NCI-H128 (cell line): ENCODE measurements at regions not wholly inside any gene's neighbourhood (a gene's known extent, or its start where the extent isn't known, plus 50 kb on each side); places are given as distances from the start of the nearest gene placed in this dataset.

Source experiments
- DNase-seq: peaks from one replicate; lab custom pipeline; 2025; ENCODE audit not compliant: unreplicated experiment; lab: John Stamatoyannopoulos, UW

DNA sequence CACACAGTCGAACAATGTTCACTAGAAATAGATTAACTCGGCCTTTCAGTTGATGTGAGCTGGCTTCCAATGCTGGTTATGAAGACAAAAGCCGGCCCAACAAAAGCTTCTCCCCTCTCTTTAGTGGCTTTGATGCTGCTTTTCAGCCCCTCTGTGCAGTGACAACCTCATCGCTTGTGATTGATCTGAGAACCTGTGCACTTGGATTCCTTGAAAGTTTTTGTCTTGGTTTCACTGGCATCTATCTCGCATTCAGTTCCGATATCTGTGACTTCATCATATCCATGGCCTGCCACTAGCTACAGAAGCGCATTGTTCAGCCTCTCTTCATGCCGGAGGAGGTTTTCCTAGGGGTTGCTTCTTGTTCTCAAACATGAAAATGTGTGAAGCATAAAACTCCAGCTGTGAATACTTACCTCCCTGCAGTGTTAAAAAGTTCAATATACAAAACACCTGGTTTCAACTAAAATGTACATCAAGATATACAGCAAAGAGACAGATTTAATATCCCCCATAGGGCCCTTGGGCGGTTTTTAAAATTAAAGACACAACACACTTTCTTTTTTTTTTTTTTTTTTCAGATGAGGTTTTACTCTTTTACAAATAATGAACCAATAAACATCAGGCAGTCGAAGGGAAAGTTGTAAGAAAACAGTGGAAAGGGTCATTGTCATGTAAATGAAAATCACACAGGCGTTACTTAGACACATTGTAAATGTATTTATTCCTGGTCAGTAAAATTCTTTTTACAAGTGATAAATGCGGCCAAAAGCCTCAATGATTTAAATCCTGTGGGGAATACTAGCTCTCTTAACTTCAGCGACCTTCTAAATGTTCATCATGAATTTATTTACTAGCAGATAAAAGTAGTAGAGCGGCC lies 1252.8 kb downstream of the EFNB2 start:
- no peak for DNase-seq

DNA sequence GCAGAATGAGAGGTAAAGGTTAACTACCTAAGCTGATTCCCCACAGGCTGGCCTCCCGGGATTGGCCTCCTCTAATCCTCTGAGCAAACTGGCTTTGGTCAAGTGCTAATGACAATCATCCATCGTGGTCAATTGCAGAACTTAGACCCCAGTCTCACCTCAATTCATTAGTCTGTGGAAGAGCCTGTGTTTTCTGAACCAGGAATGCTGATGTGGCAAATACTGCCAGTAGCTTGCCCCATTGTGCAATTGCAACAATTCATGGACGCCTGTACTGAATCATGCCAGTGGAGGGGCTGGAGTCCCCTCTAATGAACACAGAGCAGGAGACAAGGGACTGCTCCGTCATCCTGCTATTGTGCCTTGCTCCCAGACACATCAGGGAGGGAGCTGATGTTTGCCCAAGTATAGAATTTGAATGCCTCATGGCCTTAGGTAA lies 1256.5 kb downstream of the EFNB2 start:
- DNase-seq: no peak

DNA sequence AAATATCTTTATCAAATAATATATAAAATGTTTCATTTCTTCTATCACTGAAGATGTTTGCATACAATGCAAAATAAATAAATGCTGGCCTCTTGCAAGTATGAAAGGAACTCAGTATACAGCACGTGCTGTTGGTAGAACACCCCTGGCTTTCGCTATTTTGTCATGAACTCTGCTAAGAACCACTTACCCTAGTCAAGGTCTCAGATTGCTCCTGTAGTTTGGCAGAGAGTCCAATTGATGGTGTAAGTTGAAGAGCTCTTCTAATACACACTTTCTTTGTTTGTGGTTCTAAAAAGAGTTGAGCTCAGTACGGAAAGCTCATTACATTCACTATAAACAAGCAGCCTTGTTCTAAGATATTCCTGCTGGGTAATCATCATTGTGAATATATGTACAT lies 1258.9 kb downstream of the EFNB2 start:
- DNase-seq: peak; percentile 63

DNA sequence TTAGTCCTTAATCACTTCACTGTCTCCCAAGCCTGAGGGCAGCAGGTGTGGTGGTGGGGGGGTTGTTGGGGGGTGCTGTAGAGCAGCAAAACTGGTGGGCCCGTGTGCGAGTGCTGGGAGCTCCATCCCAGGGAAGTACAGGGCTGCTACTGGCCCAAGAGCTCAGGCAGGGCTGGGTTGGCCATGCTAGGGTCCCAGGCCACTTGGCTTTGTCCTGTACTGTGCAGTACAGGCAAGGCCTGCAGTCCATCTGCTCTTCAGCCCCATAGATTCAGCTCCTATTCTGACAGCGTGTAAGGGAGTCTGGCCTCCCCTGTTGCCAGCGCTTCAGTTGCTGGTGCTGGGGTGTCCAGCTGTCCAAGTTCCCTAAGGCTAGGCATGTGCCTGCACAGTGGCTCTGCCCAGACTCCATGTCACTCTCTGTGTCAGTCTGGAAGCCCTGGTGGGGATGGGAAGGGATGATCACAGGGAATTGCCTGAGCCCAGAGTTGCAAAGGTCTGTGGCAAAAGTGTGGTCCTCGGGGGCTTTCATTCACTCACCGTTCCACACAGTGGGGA lies 1261.7 kb downstream of the EFNB2 start:
- no peak for DNase-seq

DNA sequence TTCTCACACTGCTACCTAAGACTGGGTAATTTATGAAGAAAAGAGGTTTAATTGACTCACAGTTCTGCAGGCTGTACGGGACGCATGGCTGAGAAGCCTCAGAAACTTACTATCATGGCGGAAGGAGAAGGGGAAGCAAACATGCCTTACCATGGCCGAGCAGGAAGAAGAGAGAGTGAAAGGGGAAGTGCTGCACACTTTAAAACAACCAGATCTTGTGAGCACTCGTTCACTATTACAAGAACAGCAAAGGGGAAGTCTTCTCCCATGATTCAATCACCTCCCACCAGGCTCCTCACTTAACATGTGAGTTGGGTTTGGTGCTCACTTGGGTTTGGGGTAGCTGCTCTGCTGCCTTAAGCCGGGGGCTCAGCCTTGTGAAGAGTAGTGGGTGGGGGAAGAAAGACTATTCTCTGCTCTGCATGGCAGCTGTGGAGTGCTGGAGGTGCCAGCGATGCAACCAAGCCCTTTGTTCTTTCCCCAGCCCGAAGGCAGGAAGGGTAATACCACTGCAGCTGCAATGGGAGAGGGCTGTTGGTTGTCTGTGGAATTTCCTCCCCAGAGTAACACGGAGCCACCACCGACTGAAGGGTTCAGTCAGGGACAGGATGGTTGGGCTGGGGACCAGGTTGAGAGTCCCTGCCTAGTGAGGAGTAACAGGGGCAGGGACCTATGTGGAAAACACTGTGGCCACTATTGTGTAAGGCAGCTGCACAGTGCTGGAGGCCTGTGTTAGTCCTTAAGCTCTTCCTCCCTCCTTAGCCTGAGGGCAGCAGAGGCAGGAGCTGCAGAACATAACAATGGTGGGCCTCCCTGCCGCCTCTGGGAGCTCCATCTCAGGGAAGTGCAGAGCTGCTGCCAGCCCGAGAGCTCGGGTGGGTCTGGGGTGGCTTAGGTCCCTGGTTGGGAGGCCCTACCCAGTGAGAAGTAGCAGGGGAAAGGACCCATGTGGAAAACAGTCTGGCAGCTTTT lies 1262.5 kb downstream of the EFNB2 start:
- no peak for DNase-seq

DNA sequence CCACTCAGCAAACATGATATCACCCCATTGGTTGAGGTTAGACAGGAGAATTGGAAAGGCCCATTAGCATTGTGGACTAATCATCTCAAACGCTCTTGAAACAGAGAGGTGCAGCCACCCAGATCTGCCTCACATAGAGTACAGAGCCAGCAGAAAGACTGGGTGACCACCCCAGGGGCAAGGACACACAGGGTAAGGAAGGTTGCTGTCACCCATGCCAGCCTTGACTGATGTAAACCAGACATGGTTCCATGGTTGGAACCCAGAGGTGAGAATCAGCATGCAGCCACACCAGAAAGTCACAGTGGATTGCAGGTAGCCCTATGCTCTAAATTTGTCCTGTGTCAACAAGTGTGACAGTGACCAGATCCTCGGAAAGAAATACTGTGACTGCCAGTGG lies 1268.8 kb downstream of the EFNB2 start:
- DNase-seq: no peak

DNA sequence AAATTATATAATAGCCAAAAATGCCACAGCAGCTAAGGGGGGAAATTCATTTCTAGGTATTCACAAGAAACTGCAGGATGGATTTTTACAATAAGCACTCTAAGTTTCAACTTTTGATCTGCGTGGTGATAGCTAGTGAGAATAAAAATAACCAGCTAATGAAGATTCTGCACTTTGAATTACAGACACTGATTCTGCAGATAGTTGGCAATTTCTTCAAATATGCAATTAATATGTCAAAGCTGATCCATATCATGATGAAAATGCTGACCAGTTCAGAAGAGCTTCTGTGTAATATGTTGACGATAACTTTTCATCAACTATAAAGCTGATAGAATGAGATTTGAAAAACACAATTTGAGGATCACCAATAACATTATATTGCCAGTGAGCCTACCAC lies 1272.9 kb downstream of the EFNB2 start:
- no peak for DNase-seq

DNA sequence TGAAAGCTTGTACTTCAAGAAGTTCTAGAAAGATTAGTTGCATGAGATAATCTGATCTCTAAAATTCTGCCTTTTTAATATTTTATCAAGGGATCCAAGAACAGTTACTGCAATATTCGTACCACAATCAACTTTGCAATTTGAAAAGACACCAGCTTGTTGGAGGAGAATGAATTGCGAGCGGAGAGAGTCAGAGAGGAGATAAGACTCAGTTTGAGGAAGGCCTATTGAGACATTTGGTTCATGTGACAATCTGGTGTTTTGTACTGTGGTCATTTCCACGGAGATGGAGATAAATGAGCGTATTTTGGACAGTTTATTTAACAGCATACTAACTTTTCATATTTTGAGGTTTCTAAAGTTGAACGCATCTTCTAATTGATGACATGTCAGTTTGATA lies 1276.0 kb downstream of the EFNB2 start:
- DNase-seq: no peak

DNA sequence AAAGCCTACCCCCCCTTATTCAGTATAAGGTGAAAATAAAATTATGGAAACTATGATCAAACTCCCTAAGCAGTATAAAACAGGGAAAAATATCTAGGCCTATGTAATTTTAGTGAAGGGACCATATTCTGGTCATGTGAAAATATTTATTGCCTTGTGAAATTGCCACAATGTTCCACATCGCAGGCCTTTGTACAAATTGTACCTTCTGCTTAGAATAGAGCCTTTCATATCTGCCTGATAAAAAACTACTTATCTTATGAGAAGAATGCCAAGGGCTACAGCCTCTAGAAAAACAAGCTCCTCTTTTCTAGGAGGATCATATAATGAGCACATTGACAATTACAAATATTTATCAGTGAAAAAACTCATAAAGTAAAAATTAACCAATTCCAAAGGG lies 1280.0 kb downstream of the EFNB2 start:
- DNase-seq: no peak

DNA sequence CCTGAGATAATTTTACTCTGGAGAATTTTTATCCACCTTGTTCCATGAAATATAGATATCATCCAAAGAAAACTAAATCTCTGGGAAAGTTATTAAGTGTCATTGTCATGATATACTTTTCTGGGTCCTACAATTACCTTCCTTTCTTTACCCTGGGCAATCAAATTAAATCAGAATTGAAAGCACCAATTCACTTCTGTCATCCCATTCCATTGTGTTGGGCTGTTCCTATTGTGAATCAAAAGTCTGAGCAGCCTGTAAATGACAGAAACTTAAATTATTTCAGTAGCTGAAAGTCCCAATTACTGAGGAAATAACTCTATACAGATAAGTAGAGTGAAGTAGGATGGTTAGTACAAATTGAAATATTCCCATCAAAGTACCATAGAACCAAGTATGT lies 1284.2 kb downstream of the EFNB2 start:
- no peak for DNase-seq

DNA sequence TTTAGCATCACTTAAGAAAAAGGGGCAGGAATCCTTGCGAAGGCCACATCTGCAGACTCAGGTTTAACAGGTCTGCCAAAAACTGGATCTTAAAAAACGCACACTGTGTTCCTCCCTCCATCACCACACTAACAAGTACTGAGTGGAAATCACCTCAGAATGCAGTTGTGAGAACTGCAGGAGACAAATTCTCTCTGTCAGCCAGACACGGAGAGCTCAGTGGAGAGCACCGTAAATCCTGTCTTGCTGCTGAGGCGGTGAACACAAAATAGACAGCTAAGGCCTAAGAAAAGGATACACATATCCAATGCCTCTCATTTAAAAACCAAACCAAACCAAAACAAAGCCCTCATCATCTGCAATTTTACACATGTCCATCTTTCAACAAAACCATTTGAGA lies 1287.6 kb downstream of the EFNB2 start:
- DNase-seq: no peak

DNA sequence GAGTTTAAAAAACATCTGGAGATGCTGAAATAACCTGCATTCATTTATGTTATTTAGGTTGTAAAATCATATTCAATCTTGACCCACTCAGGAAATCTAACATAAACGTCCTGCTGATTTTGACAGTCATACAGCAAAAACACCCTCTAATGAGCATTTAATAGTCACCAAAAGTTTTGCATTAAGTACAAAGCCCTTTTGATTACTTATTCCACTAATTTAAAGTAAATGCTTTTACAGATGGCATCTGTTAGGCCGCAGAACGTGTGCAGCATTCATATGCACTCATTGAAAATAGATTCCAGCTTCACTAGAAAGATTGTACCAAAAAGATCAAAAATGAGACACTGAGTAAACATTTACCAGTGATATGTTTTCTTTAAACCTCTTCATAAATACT lies 1295.1 kb downstream of the EFNB2 start:
- no peak for DNase-seq

DNA sequence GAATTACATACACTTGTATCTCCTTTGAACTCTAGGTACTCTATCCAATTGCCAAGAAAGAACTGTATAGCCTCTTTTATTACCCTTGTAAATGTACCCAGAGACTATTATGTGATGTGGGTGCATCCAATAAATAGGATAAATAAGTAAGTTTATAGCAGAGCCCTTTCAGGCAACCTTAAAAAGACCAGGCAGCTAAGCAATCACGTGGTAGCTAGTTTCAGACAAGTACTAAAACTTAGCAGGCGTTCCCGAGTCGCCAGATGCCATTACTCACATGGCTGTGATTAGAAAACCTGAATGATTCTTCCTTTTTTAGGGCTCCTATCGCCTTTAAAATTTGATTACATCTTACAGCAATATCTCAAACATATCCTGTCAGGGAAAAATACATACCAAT lies 1303.0 kb downstream of the EFNB2 start:
- DNase-seq: no peak

DNA sequence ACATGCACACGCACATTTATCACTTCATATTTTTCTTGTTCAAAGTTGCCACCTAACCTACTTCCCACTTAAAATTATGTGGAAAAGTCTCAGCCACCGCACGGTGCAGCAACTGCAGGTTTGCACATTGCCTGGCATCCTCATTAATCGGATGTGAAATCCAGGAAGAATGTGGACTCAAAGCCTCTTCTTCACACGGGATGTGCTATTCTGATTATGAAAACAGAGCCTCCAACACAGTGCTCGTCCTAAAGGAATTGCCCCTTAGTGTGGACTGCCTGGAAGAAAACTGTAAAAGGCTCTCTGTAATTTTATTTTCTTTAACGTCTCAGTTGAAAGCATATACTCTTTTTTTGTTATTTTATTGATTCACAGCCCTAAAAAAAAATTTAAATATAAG lies 1303.5 kb downstream of the EFNB2 start:
- no peak for DNase-seq

DNA sequence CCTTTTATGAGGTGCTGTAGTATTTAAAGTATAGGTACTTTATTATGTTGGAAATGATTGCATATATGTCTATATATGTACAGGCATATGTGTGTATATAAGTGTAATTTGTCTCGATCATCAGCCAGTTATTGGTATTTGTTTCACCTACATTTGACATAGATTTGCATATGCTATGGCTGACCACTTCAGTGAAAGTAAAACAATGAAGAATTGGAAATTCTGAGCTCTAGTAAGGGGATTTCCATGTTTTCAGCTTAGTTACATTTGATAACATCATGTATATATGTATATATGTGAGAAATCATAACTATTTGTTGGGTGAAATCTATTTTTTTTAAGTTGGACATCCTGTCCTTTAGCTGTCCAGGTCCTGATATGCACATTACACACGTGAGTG lies 1303.9 kb downstream of the EFNB2 start:
- no peak for DNase-seq

DNA sequence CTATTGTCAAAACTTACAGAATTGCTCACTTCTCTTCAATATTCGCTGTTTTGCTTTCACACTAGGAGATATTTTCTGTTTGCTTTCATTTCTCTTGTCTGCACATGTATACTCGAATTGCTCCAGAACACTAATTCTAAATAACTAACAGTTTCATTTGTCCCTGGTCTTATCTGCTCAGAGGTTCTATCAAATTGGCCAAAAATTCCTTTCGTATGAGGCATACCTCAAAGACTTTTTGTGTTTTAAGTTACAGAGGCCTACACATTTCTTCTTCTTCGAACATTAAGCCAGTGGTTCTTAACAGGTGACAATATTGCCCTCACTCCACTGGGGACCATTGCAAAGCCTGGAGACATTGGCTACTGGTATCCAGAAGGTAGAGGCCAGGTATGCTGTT lies 1314.6 kb downstream of the EFNB2 start:
- DNase-seq: no peak

DNA sequence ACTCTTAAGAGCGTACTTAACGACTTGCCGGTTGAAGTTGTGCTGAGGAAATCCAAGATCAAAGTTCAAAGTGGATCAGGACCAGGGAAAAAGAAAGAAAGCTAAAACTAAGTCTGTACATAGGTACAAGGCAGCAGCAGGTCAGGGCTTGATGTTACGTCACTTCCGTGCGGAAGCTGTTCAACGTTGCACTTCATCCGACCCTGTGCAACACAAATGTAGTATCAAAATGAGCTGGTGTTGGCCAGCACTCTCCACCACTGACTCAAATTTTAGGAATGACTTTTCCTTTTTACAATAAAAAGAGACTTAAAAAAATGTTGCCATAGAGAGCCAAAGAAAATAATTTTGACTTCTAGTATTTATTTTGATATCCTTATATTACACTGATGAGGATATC lies 1315.4 kb downstream of the EFNB2 start:
- DNase-seq: no peak

DNA sequence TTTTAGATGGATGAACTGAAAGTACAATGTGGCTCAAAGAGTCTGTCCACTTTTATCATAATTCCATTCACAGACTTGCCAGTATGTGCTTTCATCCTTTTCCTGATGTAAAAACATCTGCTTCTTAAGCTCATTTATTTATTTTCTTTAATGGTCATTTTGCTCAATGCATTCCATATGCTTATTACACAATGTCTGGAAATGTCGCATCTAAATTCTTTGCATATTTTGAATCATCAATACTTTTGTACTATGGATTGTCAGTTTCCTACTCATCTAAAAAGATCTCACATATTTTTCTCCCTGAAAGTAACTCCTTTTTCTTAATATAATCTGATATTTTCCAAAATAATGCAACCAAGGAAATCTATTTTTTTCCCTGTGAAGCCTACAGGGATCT lies 1315.8 kb downstream of the EFNB2 start:
- DNase-seq: no peak

DNA sequence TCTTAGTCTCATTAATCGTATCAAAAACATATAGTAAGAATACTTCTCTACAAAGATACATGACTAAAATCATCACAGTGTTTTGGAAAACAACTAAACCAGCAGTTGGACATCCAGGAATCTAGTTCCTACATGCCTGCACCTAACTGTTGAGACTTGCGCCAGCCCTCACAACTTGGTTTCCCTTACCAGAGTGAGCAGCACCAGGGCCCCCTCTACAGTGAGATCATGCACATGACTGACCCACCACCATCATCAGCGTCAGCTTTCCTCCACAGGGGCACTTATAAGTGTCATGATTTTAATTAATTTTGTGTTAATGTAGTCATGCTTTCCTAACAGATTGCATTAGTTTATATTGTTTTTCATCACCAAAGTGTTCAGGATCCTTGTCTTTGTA lies 1322.0 kb downstream of the EFNB2 start:
- no peak for DNase-seq

DNA sequence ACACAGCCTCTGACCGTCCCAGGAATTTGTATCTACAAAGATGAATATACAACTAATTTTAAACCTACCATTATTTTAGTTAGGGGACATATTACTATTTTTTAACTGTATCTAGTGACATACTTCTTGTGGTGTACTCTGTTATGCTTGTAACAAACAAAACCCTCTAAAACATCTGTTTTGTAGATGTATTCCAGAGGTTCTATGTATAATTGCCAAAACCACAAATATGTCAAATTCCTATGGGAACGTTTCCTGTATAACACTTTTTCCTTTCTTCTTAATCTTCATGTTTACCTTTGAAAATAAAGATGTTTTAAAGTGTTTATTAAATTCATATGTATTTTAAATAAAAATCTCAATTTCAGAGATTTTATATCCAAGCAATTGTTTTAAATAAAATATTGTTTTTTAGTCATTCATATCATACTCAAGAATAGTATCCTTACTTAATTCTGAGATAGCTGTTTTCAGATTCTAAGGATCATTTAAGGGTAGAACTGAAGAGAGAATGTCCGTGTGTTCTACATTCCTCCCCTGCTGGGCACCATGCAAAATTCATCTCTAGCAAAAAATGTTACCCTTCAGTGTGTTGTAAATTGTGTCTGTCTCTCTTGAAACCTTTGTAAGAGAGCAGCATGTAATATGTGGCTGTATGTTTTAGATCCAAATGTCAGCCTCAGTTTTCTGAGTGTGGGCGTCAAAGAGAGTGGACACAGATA lies 1327.7 kb downstream of the EFNB2 start:
- DNase-seq: no peak

DNA sequence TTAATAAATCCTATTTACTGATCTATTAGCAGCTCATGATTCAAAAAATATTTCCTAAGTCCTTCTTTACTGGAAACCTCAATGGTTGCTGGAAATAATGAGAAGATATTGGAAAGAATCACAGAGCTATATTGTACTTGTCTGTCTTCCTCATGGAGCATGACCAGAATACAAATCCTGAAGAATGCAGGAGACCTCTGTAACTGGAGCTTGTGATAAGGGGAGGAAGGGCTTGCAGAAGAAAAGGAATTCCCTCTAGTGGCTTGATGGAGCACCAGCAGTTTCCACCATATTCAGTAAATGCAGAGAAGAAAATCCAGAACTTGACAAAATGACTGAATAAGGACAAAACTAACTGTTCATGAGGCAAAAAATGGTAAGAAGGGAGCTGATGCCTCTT lies 1333.1 kb downstream of the EFNB2 start:
- DNase-seq: no peak
